A549 (cell line): ENCODE measurements at regions not wholly inside any gene's neighbourhood (a gene's known extent, or its start where the extent isn't known, plus 50 kb on each side); places are given as distances from the start of the nearest gene placed in this dataset.

ENCODE experiments used
- ATAC-seq, 2 experiments: fragments of 200-7000 bp in 1 of 2; fragments of >200 bp in 1 of 2; cut with Nextera tagmentation in 1 of 2; cut with Tn5 transposase in 1 of 2; 3 replicates each; pipeline versions ENCODE4 v1.8.0 to v1.9.1; 2018 to 2020; ENCODE audit warnings: mild to moderate bottlenecking in 1 of 2, moderate library complexity in 1 of 2
- CTCF ChIA-PET: fragments of 300-600 bp; sonication (Branson Sonifier 250); formaldehyde crosslinking; extraction: SDS; loops from one replicate; lab custom pipeline; 2021; ENCODE audit warnings: antibody characterized with exemption, inconsistent platforms; lab: Yijun Ruan, JAX
- POLR2A ChIA-PET: fragments of 350-600 bp; formaldehyde crosslinking; extraction: SDS; loops from one replicate; lab custom pipeline; 2021; ENCODE audit warnings: antibody characterized with exemption, inconsistent platforms; lab: Yijun Ruan, JAX
- DNase-seq, 2 experiments: peaks; one replicate each; pipeline versions ENCODE4 v3.0.0 to v3.0.0-alpha.2; 2011 to 2016; ENCODE audit warnings: low read depth in 1 of 2, low spot score in 1 of 2
- FAIRE-seq: peaks from 2 replicates; lab custom pipeline; 2011; peaks lifted over from hg19 to GRCh38; lab: Jason Lieb, UNC
- H3K27ac ChIP-seq, 2 experiments: fragments of >200 bp; sonication (Bioruptor Twin); formaldehyde crosslinking; 3 replicates each; pipeline ENCODE4 v1.5.1; 2016 to 2017
- H3K4me1 ChIP-seq: fragments of >200 bp; sonication (Bioruptor Twin); formaldehyde crosslinking; 3 replicates; pipeline ENCODE4 v1.6.1; 2016
- H3K4me2 ChIP-seq: fragments of >200 bp; sonication (Bioruptor Twin); formaldehyde crosslinking; 3 replicates; pipeline ENCODE4 v1.6.1; 2016
- H3K4me3 ChIP-seq: fragments of >200 bp; sonication (Bioruptor Twin); formaldehyde crosslinking; 3 replicates; pipeline ENCODE4 v1.5.1; 2016
- H3K9me3 ChIP-seq: fragments of >200 bp; sonication (Bioruptor Twin); formaldehyde crosslinking; 3 replicates; pipeline ENCODE4 v1.6.1; 2016
- CHD2 ChIP-seq: fragments of 150-350 bp; IDR thresholded peaks from 2 replicates; pipeline ENCODE4 v1.6.1; 2014; ENCODE audit warnings: low read length; ENCODE audit not compliant: partially characterized antibody
- CTCF ChIP-seq: fragments of >200 bp; sonication (Bioruptor Twin); formaldehyde crosslinking; IDR thresholded peaks from 3 replicates; pipeline ENCODE4 v1.5.1; 2016
- EHMT2 ChIP-seq: fragments of 200-600 bp; sonication (generic); IDR thresholded peaks from 2 replicates; pipeline ENCODE4 v1.6.1; 2016; ENCODE audit warnings: antibody characterized with exemption, low read depth, mild to moderate bottlenecking, moderate library complexity
- GATA3 ChIP-seq: IDR thresholded peaks from 2 replicates; pipeline ENCODE4 v1.6.1; 2012; ENCODE audit warnings: borderline replicate concordance
- HOXB13 ChIP-seq: fragments of 250-450 bp; sonication (Bioruptor Pico); IDR thresholded peaks from 2 replicates; pipeline ENCODE4 v1.5.0; 2020; ENCODE audit warnings: low read depth, mild to moderate bottlenecking, moderate library complexity
- KDM1A ChIP-seq: fragments of 200-600 bp; sonication (generic); IDR thresholded peaks from 2 replicates; pipeline ENCODE4 v1.6.1; 2016; ENCODE audit warnings: low read depth, mild to moderate bottlenecking
- MAZ ChIP-seq: fragments of 150-350 bp; IDR thresholded peaks from 2 replicates; pipeline ENCODE4 v1.6.1; 2014; ENCODE audit warnings: antibody characterized with exemption, low read depth, low read length, borderline replicate concordance
- NPAS2 ChIP-seq: fragments of 250-450 bp; sonication (Bioruptor Pico); IDR thresholded peaks from 2 replicates; pipeline ENCODE4 v1.8.0; 2022; ENCODE audit warnings: mild to moderate bottlenecking, moderate library complexity, borderline replicate concordance
- PHF8 ChIP-seq: fragments of 200-600 bp; sonication (generic); IDR thresholded peaks from 2 replicates; pipeline ENCODE4 v1.6.1; 2016; ENCODE audit warnings: low read depth, mild to moderate bottlenecking, antibody characterized with exemption, moderate library complexity, borderline replicate concordance
- RAD21 ChIP-seq, 2 experiments: fragments of >200 bp in 1 of 2; sonication (Bioruptor Twin) in 1 of 2; formaldehyde crosslinking in 1 of 2; IDR thresholded peaks in 1 of 2; conservative IDR thresholded peaks in 1 of 2; 2 replicates in 1 of 2; 3 replicates in 1 of 2; pipeline ENCODE4 v1.6.1; 2012 to 2018; ENCODE audit warnings: inconsistent platforms in 1 of 2
- RARB ChIP-seq: fragments of 250-450 bp; sonication (Bioruptor Pico); IDR thresholded peaks from 2 replicates; pipeline ENCODE4 v1.8.0; 2021; ENCODE audit warnings: mild to moderate bottlenecking, moderate library complexity
- RNF2 ChIP-seq: fragments of 200-600 bp; sonication (generic); IDR thresholded peaks from 2 replicates; pipeline ENCODE4 v1.6.1; 2016; ENCODE audit warnings: low read depth, mild to moderate bottlenecking, antibody characterized with exemption, moderate library complexity, borderline replicate concordance
- SMC3 ChIP-seq: fragments of >200 bp; sonication (Bioruptor Twin); formaldehyde crosslinking; IDR thresholded peaks from 3 replicates; pipeline ENCODE4 v1.6.1; 2018; ENCODE audit warnings: inconsistent platforms
- TP53 ChIP-seq: fragments of 250-450 bp; sonication (Bioruptor Pico); IDR thresholded peaks from 2 replicates; pipeline ENCODE4 v1.5.0; 2021; ENCODE audit warnings: mild to moderate bottlenecking, moderate library complexity
- ZFP36 ChIP-seq: fragments of 450-650 bp; IDR thresholded peaks from 2 replicates; pipeline ENCODE4 v1.6.1; 2014; ENCODE audit warnings: borderline replicate concordance; ENCODE audit not compliant: partially characterized antibody
- WGBS: methylation state at CpG from one replicate; pipeline ENCODE4 v1.1.6; 2017; ENCODE audit errors: missing lambda C conversion rate; 5-methylcytosine and 5-hydroxymethylcytosine counted together
- TF ChIP-seq, protein P1 (sequence below): fragments of 200-600 bp; sonication (generic); IDR thresholded peaks from 2 replicates; pipeline ENCODE4 v1.6.1; 2016; ENCODE audit warnings: antibody characterized with exemption, mild to moderate bottlenecking, moderate library complexity
- TF ChIP-seq, protein P2 (sequence below): IDR thresholded peaks from 2 replicates; pipeline ENCODE4 v1.6.1; 2012
- TF ChIP-seq, protein P3 (sequence below): IDR thresholded peaks from 2 replicates; pipeline ENCODE4 v1.6.1; 2012

- H3K4me2 ChIP-seq: no peak overlapping the region
- ATAC-seq: peak; percentile 94 to 97
- ChIA-PET CTCF (interaction anchor here (0.8 to 3.3 kb wide), 12 partner anchors 8 to 593 kb away, joined by 3 to 53 read pairs (median 4); no protein-coding TSS in a partner anchor), POLR2A (no interaction called here)
- TF ChIP-seq SMC3 (peak; percentile 67), CTCF (peak; percentile 66), CHD2 (no peak), RAD21 (conservative IDR thresholded peaks at IDR 0.05 in 1 of 2, IDR thresholded peaks at IDR 0.05 in 1 of 2) (peak; percentile 67 to 77)
- H3K9me3 ChIP-seq: no peaks in the 10 kb centered on the region
- H3K4me3 ChIP-seq: no peak overlapping the region
- peak; percentile 39 for FAIRE-seq
- H3K4me1 ChIP-seq: no peaks in the 10 kb centered on the region
- H3K27ac ChIP-seq: no peak overlapping the region; a peak in 1 of 6 replicates
- peak; percentile 25 to 53 for DNase-seq
- WGBS: 56% methylated on average over 8 of the region's 8 CpGs
Measured at GRCh38 chr10:91043173-91043910, 122.5 kb upstream of the ANKRD1 start.

DNA sequence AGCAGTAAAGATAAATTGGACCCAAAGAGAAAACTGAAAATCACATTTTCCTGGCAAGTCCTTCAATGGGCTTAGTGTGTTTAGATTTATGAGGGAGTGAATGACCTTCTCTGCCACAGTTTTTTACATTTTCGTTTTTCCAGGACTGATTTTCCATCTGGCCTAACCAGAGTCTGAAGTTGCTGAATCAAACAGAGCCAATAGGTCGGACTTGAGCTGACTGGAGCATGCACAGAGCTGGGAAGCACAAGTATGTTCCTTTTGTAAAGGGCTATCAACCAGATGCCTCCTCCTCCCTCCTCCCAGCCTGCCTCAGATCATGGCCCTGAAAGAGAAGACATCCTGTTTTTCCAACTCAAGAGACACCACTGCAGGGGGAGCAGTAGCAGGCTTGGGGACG, 126.0 kb upstream of the ANKRD1 start:
- no peak for FAIRE-seq
- Histone ChIP-seq H3K4me1 (no peaks in the 10 kb centered on the region), H3K9me3 (no peaks in the 10 kb centered on the region), H3K27ac (no peak overlapping the region), H3K4me3 (no peak overlapping the region), H3K4me2 (no peak overlapping the region)
- ChIA-PET POLR2A (no interaction called here), CTCF (no interaction called here)
- no peak for DNase-seq
- no peak for ATAC-seq
- TF ChIP-seq KDM1A: no peak
- no peak for TF ChIP-seq MAZ
- TF ChIP-seq NPAS2 (CRISPR knock-in tag): no peak
- no peak for TF ChIP-seq RNF2
- no peak for TF ChIP-seq TP53
- TF ChIP-seq PHF8: no peak
- TF ChIP-seq EHMT2: no peak
- 7% methylated on average over 3 of the region's 3 CpGs for WGBS

DNA sequence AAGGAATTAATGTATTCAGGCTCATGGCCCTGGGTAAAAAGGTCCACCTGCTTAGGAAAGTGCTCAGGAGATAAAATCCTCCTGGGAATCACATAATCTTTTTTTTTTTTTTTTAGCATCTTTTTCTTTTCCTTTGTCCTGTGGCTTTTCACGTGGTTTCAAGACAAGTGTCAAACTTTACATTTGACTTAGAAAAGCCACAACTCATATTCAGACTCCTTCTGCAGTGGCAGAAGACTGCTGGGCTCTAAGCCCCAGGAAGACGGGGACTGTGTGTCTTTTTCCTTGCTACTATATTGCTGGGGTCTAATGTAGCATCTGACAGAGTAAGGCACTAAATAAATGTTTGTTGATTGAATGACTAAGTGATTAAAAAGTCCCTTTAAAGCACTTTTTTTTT, 127.5 kb upstream of the ANKRD1 start:
- ChIA-PET CTCF (interaction anchor here (0.9 to 1.9 kb wide), 2 partner anchors 42 to 54 kb away, joined by 3 to 4 read pairs; no protein-coding TSS in a partner anchor), POLR2A (no interaction called here)
- WGBS: 77% methylated on average over 2 of the region's 2 CpGs
- DNase-seq (no peak), ATAC-seq (no peak), FAIRE-seq (no peak)
- H3K27ac ChIP-seq: no peak overlapping the region
- no peaks in the 10 kb centered on the region for H3K4me1 ChIP-seq
- H3K4me3 ChIP-seq: no peak overlapping the region
- TF ChIP-seq GATA3 (no peak), RARB (CRISPR knock-in tag) (no peak), ZFP36 (no peak), CTCF (no peak), HOXB13 (CRISPR knock-in tag) (no peak)
- TF ChIP-seq, protein P1, sequence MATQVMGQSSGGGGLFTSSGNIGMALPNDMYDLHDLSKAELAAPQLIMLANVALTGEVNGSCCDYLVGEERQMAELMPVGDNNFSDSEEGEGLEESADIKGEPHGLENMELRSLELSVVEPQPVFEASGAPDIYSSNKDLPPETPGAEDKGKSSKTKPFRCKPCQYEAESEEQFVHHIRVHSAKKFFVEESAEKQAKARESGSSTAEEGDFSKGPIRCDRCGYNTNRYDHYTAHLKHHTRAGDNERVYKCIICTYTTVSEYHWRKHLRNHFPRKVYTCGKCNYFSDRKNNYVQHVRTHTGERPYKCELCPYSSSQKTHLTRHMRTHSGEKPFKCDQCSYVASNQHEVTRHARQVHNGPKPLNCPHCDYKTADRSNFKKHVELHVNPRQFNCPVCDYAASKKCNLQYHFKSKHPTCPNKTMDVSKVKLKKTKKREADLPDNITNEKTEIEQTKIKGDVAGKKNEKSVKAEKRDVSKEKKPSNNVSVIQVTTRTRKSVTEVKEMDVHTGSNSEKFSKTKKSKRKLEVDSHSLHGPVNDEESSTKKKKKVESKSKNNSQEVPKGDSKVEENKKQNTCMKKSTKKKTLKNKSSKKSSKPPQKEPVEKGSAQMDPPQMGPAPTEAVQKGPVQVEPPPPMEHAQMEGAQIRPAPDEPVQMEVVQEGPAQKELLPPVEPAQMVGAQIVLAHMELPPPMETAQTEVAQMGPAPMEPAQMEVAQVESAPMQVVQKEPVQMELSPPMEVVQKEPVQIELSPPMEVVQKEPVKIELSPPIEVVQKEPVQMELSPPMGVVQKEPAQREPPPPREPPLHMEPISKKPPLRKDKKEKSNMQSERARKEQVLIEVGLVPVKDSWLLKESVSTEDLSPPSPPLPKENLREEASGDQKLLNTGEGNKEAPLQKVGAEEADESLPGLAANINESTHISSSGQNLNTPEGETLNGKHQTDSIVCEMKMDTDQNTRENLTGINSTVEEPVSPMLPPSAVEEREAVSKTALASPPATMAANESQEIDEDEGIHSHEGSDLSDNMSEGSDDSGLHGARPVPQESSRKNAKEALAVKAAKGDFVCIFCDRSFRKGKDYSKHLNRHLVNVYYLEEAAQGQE: no peak
- TF ChIP-seq, protein P2, sequence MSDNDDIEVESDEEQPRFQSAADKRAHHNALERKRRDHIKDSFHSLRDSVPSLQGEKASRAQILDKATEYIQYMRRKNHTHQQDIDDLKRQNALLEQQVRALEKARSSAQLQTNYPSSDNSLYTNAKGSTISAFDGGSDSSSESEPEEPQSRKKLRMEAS: no peak
- TF ChIP-seq, protein P3, sequence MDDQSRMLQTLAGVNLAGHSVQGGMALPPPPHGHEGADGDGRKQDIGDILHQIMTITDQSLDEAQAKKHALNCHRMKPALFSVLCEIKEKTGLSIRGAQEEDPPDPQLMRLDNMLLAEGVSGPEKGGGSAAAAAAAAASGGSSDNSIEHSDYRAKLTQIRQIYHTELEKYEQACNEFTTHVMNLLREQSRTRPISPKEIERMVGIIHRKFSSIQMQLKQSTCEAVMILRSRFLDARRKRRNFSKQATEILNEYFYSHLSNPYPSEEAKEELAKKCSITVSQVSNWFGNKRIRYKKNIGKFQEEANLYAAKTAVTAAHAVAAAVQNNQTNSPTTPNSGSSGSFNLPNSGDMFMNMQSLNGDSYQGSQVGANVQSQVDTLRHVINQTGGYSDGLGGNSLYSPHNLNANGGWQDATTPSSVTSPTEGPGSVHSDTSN: no peak
- no peaks in the 10 kb centered on the region for H3K9me3 ChIP-seq
- no peak overlapping the region for H3K4me2 ChIP-seq
